ENCODE measurements at regions not wholly inside any gene's neighbourhood (a gene's known extent, or its start where the extent isn't known, plus 50 kb on each side); places are given as distances from the start of the nearest gene placed in this dataset.

GRCh38 chrX:23612846-23613245, 54.4 kb upstream of the PRDX4 start:
- no peak overlapping the region for H3K4me3 ChIP-seq (replicated peaks in 1 of 3)
- DNase-seq: no peak
- no peak for TF ChIP-seq CTCF (IDR thresholded peaks at IDR 0.05)
- TF ChIP-seq POLR2A (IDR thresholded peaks at IDR 0.05): no peak
- H3K27ac ChIP-seq: no peak overlapping the region
- intact Hi-C loops (cut with DNase I): no loop called here
- no peaks in the 10 kb centered on the region for H3K27me3 ChIP-seq
- no peaks in the 10 kb centered on the region for H3K4me1 ChIP-seq
- H3K9me3 ChIP-seq: no peaks in the 10 kb centered on the region
- WGBS, 2 donors: 88 to 93% methylated on average over 1 of the region's 1 CpG
- no peaks in the 10 kb centered on the region for H3K36me3 ChIP-seq

- DNase-seq: no peak
- TF ChIP-seq CTCF (IDR thresholded peaks at IDR 0.05) (peak in 3 of 6 experiments; percentile 25 to 53 (median 28)), POLR2A (IDR thresholded peaks at IDR 0.05) (no peak)
- WGBS, 2 donors: 41% methylated on average over 5 of the region's 5 CpGs
- no peaks in the 10 kb centered on the region for H3K36me3 ChIP-seq
- intact Hi-C loops (cut with DNase I): no loop called here
- H3K27me3 ChIP-seq: no peaks in the 10 kb centered on the region
- no peaks in the 10 kb centered on the region for H3K4me1 ChIP-seq
- no peak overlapping the region for H3K27ac ChIP-seq
- no peak overlapping the region for H3K4me3 ChIP-seq (replicated peaks in 1 of 3)
- no peaks in the 10 kb centered on the region for H3K9me3 ChIP-seq
Observed at GRCh38 chrX:23616361-23616760, 50.9 kb upstream of the PRDX4 start.
